ENCODE measurements at regions not wholly inside any gene's neighbourhood (a gene's known extent, or its start where the extent isn't known, plus 50 kb on each side); places are given as distances from the start of the nearest gene placed in this dataset.

- no peaks in the 10 kb centered on the region for H3K4me1 ChIP-seq (ENCODE audit: control insufficient read depth, low read depth, low read length)
- H3K27me3 ChIP-seq (ENCODE audit: control insufficient read depth, insufficient read depth, low read length): no peaks in the 10 kb centered on the region
- H3K36me3 ChIP-seq (ENCODE audit: control insufficient read depth, low read depth, low read length): no peaks in the 10 kb centered on the region
- peaks cover 3% of the 10 kb centered on the region for H3K9me3 ChIP-seq (ENCODE audit: control insufficient read depth, low read depth, low read length)
- H3K27ac ChIP-seq (ENCODE audit: low read length): no peak overlapping the region
- H3K4me3 ChIP-seq (ENCODE audit: low read length): no peak overlapping the region
- H3K9ac ChIP-seq (ENCODE audit: low read length): no peak overlapping the region
Observed at GRCh38 chr19:31947436-31948115, 397.8 kb upstream of the ZNF507 start.

- Histone ChIP-seq H3K4me3 (ENCODE audit: low read length) (no peak overlapping the region), H3K4me1 (ENCODE audit: control insufficient read depth, low read depth, low read length) (no peaks in the 10 kb centered on the region), H3K36me3 (ENCODE audit: control insufficient read depth, low read depth, low read length) (no peaks in the 10 kb centered on the region), H3K9ac (ENCODE audit: low read length) (no peak overlapping the region), H3K27ac (ENCODE audit: low read length) (no peak overlapping the region), H3K27me3 (ENCODE audit: control insufficient read depth, insufficient read depth, low read length) (no peaks in the 10 kb centered on the region), H3K9me3 (ENCODE audit: control insufficient read depth, low read depth, low read length) (peaks cover 3% of the 10 kb centered on the region)
Observed at GRCh38 chr19:31952693-31953092, 392.7 kb upstream of the ZNF507 start.

DNA sequence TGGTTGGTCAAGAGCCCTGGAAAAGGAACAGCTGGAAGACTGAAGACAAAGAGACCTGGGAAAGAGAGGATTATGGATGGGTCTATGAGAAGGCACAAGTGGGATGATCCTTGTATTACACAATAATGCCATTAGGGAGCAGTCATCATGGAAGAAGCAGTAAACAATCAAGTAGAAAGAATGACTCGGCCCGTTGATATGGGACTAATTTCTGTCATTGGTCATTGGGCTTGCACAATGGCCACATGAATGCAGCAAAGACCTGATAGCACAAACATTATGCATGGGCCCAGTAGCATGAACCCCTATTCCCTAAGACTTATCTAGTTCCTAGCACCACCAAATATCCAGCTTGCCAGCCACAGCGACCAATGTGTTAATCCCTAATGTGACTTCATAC, 390.3 kb upstream of the ZNF507 start:
- Histone ChIP-seq H3K9me3 (ENCODE audit: control insufficient read depth, low read depth, low read length) (peaks cover 3% of the 10 kb centered on the region), H3K36me3 (ENCODE audit: control insufficient read depth, low read depth, low read length) (no peaks in the 10 kb centered on the region), H3K27ac (ENCODE audit: low read length) (no peak overlapping the region), H3K4me1 (ENCODE audit: control insufficient read depth, low read depth, low read length) (no peaks in the 10 kb centered on the region), H3K4me3 (ENCODE audit: low read length) (no peak overlapping the region), H3K27me3 (ENCODE audit: control insufficient read depth, insufficient read depth, low read length) (no peaks in the 10 kb centered on the region), H3K9ac (ENCODE audit: low read length) (no peak overlapping the region)

- H3K9ac ChIP-seq (ENCODE audit: low read length): no peak overlapping the region
- no peaks in the 10 kb centered on the region for H3K36me3 ChIP-seq (ENCODE audit: control insufficient read depth, low read depth, low read length)
- no peaks in the 10 kb centered on the region for H3K4me1 ChIP-seq (ENCODE audit: control insufficient read depth, low read depth, low read length)
- H3K27me3 ChIP-seq (ENCODE audit: control insufficient read depth, insufficient read depth, low read length): no peaks in the 10 kb centered on the region
- no peak overlapping the region for H3K4me3 ChIP-seq (ENCODE audit: low read length)
- H3K9me3 ChIP-seq (ENCODE audit: control insufficient read depth, low read depth, low read length): peaks cover 3% of the 10 kb centered on the region
- H3K27ac ChIP-seq (ENCODE audit: low read length): no peak overlapping the region
Observed at GRCh38 chr19:31955884-31956283, 389.5 kb upstream of the ZNF507 start.

- no peaks in the 10 kb centered on the region for H3K27me3 ChIP-seq (ENCODE audit: control insufficient read depth, insufficient read depth, low read length)
- no peak overlapping the region for H3K27ac ChIP-seq (ENCODE audit: low read length)
- peaks cover 3% of the 10 kb centered on the region for H3K9me3 ChIP-seq (ENCODE audit: control insufficient read depth, low read depth, low read length)
- H3K4me1 ChIP-seq (ENCODE audit: control insufficient read depth, low read depth, low read length): no peaks in the 10 kb centered on the region
- no peak overlapping the region for H3K9ac ChIP-seq (ENCODE audit: low read length)
- no peak overlapping the region for H3K4me3 ChIP-seq (ENCODE audit: low read length)
- no peaks in the 10 kb centered on the region for H3K36me3 ChIP-seq (ENCODE audit: control insufficient read depth, low read depth, low read length)
Observed at GRCh38 chr19:31956771-31957392, 388.5 kb upstream of the ZNF507 start.

DNA sequence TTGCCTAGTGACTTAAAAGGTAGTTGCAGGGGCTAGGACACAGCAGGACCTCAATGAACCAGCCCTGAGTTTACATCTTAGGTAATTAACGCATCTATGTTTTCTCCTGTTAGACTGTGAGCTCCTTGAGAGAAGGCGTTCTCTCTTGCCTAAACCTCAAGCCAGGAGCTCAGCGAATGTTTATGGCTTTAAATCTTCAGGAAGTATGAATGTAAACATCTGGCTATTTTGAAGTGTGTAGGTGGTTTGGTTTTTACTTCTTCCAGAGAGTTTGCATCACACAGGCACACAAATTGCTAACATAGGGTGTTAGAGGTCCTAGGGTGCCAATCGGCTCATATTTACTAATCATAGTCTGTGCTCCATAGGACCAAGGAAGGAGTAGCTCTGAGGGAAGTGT, 387.7 kb upstream of the ZNF507 start:
- no peak overlapping the region for H3K4me3 ChIP-seq (ENCODE audit: low read length)

DNA sequence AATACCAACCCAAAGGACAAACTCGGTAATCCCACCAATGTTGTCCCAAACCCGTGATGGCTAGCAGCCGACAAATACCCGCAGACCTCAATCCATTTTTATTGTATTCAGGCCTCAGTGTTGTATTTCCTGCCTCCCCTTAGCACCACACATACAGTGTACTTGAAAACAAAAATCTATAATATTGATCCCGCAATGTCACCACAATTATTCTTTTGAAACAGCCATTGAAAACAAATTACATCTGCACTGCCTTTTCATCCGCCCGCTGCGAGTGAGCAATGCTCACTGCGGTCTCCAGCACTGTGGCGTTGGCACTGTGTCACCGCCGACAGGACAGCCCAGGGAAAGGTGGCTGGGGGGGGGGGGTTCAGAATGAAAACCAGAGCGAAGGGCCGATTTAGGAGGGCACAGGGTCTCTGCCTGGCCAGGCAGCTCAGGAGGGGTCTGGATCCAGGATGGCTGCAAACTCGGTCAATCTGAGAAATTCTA, 385.8 kb upstream of the ZNF507 start:
- no peaks in the 10 kb centered on the region for H3K27me3 ChIP-seq (ENCODE audit: control insufficient read depth, insufficient read depth, low read length)
- no peaks in the 10 kb centered on the region for H3K9me3 ChIP-seq (ENCODE audit: control insufficient read depth, low read depth, low read length)
- no peak overlapping the region for H3K9ac ChIP-seq (ENCODE audit: low read length)
- no peaks in the 10 kb centered on the region for H3K36me3 ChIP-seq (ENCODE audit: control insufficient read depth, low read depth, low read length)
- no peaks in the 10 kb centered on the region for H3K4me1 ChIP-seq (ENCODE audit: control insufficient read depth, low read depth, low read length)
- H3K4me3 ChIP-seq (ENCODE audit: low read length): no peak overlapping the region
- H3K27ac ChIP-seq (ENCODE audit: low read length): no peak overlapping the region

More for the DNA sequence above, 387.7 kb upstream of the ZNF507 start:
- H3K9ac ChIP-seq (ENCODE audit: low read length): no peak overlapping the region
- H3K27ac ChIP-seq (ENCODE audit: low read length): no peak overlapping the region
- no peaks in the 10 kb centered on the region for H3K27me3 ChIP-seq (ENCODE audit: control insufficient read depth, insufficient read depth, low read length)
- no peaks in the 10 kb centered on the region for H3K36me3 ChIP-seq (ENCODE audit: control insufficient read depth, low read depth, low read length)
- no peaks in the 10 kb centered on the region for H3K9me3 ChIP-seq (ENCODE audit: control insufficient read depth, low read depth, low read length)
- H3K4me1 ChIP-seq (ENCODE audit: control insufficient read depth, low read depth, low read length): no peaks in the 10 kb centered on the region

GRCh38 chr19:31960474-31960873, 384.9 kb upstream of the ZNF507 start:
- H3K4me3 ChIP-seq (ENCODE audit: low read length): no peak overlapping the region
- H3K27ac ChIP-seq (ENCODE audit: low read length): no peak overlapping the region
- no peaks in the 10 kb centered on the region for H3K4me1 ChIP-seq (ENCODE audit: control insufficient read depth, low read depth, low read length)
- H3K27me3 ChIP-seq (ENCODE audit: control insufficient read depth, insufficient read depth, low read length): no peaks in the 10 kb centered on the region
- H3K9me3 ChIP-seq (ENCODE audit: control insufficient read depth, low read depth, low read length): no peaks in the 10 kb centered on the region
- no peaks in the 10 kb centered on the region for H3K36me3 ChIP-seq (ENCODE audit: control insufficient read depth, low read depth, low read length)
- no peak overlapping the region for H3K9ac ChIP-seq (ENCODE audit: low read length)

DNA sequence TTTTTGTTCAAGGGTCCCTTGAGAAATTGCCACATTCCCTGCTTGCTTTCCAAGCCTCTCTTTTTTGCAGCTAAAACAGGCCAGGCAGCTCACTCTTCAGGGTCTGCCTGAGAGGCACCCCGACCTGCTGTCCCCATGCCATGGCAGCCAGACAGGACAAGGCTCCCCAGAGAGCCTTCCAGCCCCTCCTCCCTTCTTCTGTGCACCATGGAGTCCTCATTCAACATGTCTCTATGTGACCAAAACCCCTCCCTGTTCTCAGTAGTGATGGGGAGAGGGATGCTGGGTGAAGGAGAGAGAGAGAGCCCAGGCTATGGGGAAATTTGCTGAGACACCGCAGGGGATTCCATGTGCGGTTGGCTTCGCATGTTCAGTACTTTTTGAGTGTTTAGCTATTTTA, 384.2 kb upstream of the ZNF507 start:
- H3K36me3 ChIP-seq (ENCODE audit: control insufficient read depth, low read depth, low read length): no peaks in the 10 kb centered on the region
- H3K9ac ChIP-seq (ENCODE audit: low read length): no peak overlapping the region
- H3K27ac ChIP-seq (ENCODE audit: low read length): no peak overlapping the region
- no peaks in the 10 kb centered on the region for H3K27me3 ChIP-seq (ENCODE audit: control insufficient read depth, insufficient read depth, low read length)
- no peaks in the 10 kb centered on the region for H3K4me1 ChIP-seq (ENCODE audit: control insufficient read depth, low read depth, low read length)
- H3K4me3 ChIP-seq (ENCODE audit: low read length): no peak overlapping the region
- H3K9me3 ChIP-seq (ENCODE audit: control insufficient read depth, low read depth, low read length): no peaks in the 10 kb centered on the region

DNA sequence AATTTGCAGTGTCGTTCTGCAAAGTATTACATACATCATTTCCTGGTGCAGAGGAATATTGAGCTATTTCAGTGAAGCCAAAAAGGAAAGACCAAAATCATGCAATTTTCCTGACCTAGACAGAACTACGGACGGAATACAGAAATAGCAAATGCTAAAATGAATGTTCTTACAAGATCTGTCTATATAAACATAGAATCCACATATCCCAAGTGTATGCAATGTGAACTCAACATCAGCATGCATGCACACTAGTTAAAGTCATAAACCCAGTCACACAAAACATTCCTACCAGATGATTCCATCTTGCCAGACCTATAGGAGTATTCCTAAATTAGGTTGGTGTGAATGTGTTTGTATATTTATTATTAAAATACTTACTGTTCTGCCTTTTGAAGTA, 383.7 kb upstream of the ZNF507 start:
- Histone ChIP-seq H3K4me3 (ENCODE audit: low read length) (no peak overlapping the region), H3K36me3 (ENCODE audit: control insufficient read depth, low read depth, low read length) (no peaks in the 10 kb centered on the region), H3K27ac (ENCODE audit: low read length) (no peak overlapping the region), H3K9me3 (ENCODE audit: control insufficient read depth, low read depth, low read length) (no peaks in the 10 kb centered on the region), H3K4me1 (ENCODE audit: control insufficient read depth, low read depth, low read length) (no peaks in the 10 kb centered on the region), H3K27me3 (ENCODE audit: control insufficient read depth, insufficient read depth, low read length) (no peaks in the 10 kb centered on the region), H3K9ac (ENCODE audit: low read length) (no peak overlapping the region)

DNA sequence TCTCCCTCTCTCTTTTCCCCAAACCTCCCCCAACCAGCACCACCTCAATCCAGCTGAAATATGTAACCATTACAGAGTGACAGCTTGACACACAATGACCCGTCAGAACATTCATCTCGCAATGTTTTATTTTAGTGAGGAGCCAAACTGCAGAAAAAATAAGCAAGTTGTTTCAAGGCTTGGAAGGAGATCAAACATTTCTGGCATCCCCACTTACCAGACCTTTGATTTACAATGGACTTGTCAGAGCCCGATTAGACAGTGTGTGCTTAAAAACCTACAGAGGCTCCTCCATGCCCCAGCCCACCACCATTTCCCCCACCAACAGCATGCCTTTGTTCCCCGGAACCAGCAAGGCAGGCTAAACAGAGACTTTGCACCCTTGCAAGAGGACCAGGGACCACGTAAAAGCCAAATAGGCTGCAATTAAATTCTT, 382.8 kb upstream of the ZNF507 start:
- no peak overlapping the region for H3K4me3 ChIP-seq (ENCODE audit: low read length)
- no peaks in the 10 kb centered on the region for H3K4me1 ChIP-seq (ENCODE audit: control insufficient read depth, low read depth, low read length)
- H3K9ac ChIP-seq (ENCODE audit: low read length): no peak overlapping the region
- H3K27me3 ChIP-seq (ENCODE audit: control insufficient read depth, insufficient read depth, low read length): no peaks in the 10 kb centered on the region
- H3K36me3 ChIP-seq (ENCODE audit: control insufficient read depth, low read depth, low read length): no peaks in the 10 kb centered on the region
- no peaks in the 10 kb centered on the region for H3K9me3 ChIP-seq (ENCODE audit: control insufficient read depth, low read depth, low read length)
- H3K27ac ChIP-seq (ENCODE audit: low read length): no peak overlapping the region

- Histone ChIP-seq H3K9me3 (ENCODE audit: control insufficient read depth, low read depth, low read length) (no peaks in the 10 kb centered on the region), H3K36me3 (ENCODE audit: control insufficient read depth, low read depth, low read length) (no peaks in the 10 kb centered on the region), H3K27ac (ENCODE audit: low read length) (no peak overlapping the region), H3K4me1 (ENCODE audit: control insufficient read depth, low read depth, low read length) (no peaks in the 10 kb centered on the region), H3K9ac (ENCODE audit: low read length) (no peak overlapping the region), H3K4me3 (ENCODE audit: low read length) (no peak overlapping the region), H3K27me3 (ENCODE audit: control insufficient read depth, insufficient read depth, low read length) (no peaks in the 10 kb centered on the region)
Observed at GRCh38 chr19:31963746-31964145, 381.7 kb upstream of the ZNF507 start.
